ENCODE measurements at regions not wholly inside any gene's neighbourhood (a gene's known extent, or its start where the extent isn't known, plus 50 kb on each side); places are given as distances from the start of the nearest gene placed in this dataset.
"Not testable (repeated sequence)": the region's sequence is repeated elsewhere in the genome, so short reads cannot be mapped to it uniquely, and the experiment has no call there.

DNA sequence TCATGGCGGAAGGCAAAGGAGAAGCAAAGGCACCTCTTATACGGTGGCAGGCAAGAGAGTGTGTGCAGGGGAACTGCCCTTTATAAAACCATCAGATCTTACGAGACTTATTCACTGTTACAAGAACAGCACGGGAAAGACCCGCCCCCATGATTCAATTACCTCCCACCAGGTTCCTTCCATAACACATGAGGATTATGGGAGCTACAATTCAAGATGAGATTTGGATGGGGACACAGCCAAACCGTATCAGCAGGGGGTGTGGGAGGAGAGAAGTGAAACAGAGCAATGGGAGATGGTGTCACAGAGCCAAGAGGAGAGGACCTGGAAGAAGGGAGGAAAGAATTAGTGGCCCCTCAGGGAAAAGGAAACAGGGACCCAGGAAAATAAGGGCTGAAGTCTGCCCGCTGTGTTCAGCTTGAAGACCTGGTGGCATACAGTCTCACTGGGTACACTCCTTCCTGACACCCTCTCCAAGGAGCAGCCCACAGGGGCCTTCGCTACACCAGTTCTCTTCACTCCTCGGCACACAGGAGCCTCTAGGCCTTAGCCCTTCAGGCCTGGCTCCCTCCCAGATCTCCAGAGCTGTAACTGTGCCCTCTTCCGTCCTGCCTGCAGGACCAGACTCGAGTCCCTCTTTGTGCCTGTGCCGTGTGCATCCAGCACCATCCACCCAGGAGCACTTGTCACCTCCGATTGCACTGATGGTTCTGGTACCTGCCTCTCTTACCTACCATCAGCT, 262.1 kb downstream of the EIPR1 start:
- no peak for DNase-seq (ENCODE audit: low spot score)

GRCh38 chr2:3114406-3115185, 263.0 kb downstream of the EIPR1 start:
- no peak for DNase-seq (ENCODE audit: low spot score)

- no peak for DNase-seq (ENCODE audit: low spot score)
Observed at GRCh38 chr2:3113769-3114168, 263.8 kb downstream of the EIPR1 start.

GRCh38 chr2:3113122-3113521, 264.5 kb downstream of the EIPR1 start:
- no peak for DNase-seq (ENCODE audit: low spot score)

GRCh38 chr2:3112553-3112952, 265.1 kb downstream of the EIPR1 start:
- no peak for DNase-seq (ENCODE audit: low spot score)

GRCh38 chr2:3112131-3112530, 265.5 kb downstream of the EIPR1 start:
- no peak for DNase-seq (ENCODE audit: low spot score)

- no peak for DNase-seq (ENCODE audit: low spot score)
Observed at GRCh38 chr2:3110994-3111666, 266.5 kb downstream of the EIPR1 start.

DNA sequence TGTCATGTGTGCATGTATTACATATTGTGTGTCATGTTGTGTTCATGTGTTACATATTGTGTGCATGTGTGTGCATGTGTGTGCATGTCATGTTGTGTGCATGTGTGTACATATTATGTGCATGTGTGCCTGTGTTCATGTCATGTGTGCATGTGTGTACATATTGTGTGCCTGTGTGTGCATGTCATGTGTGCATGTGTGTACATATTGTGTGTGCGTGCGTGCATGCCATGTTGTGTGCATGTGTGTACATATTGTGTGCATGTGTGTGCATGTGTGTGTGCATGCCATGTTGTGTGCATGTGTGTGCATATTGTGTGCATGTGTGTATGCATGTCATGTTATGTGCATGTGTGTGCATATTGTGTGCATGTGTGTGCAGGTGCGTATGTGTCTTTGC, 267.1 kb downstream of the EIPR1 start:
- no peak for DNase-seq (ENCODE audit: low spot score)

DNA sequence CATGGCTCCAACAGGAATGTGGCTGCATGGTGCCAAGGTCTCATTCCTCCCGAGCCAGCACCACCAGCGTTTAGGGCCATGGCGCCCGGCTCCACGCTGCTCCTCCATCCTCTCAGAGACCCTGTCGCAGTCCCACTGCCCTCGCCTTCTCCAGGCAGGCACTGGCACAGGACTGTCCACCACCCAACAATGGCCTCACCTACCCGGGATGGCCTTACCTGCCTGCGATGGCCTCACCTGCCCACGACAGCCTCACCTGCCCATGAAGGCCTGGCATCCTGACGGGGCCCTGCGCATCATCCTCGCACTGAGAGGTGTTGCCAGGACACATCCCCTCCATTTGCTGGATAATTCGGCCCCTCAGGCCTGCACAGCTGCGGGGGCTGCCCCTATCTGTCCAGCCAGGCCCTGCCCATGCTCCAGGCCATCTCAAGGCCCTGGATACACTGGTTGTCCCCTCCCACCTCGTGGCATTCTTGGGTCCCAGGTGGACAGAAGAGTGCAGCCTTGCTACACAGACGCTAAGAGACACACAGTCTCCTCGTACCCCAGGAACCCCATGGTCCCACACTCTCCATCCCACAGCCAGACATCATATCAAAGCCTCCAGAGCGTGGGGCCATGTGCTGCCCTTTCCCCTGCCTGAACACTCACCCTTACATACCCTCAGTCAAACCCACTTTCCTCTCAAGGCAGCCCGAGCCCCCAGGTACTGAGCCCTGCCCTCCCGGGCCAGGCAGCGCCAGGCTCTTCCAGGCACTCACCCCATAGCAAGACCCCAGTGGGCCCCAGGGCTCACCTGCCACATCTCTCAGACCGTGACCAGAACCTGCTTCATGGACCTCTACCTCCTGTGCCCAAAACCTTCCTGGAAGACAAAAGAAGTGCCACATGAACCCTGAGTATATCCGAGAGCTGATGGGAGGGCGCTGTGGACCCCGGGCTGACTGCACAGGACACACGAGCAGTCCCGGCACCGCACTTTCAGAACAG, 268.6 kb downstream of the EIPR1 start:
- no peak for DNase-seq (ENCODE audit: low spot score)

GRCh38 chr2:3108105-3108504, 269.5 kb downstream of the EIPR1 start:
- no peak for DNase-seq (ENCODE audit: low spot score)

DNA sequence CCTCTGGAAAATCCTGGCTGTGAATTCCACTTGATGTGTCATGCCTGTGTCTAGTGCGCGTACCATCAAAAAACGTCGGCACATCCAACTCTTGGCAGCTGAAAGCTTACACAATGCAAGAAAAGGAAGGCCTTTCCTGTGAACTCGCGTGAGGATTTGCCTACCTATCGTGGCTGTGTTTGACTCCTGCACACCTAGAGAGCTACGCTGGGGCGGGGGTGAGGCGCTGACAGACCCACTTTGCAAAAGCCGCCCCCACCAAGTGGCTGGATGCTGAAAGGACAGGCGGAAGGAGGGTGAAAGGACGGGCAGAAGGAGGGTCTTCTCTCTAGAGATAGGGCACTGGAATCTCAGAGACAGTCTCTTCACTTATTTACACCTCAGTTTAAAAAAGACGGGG, 270.1 kb downstream of the EIPR1 start:
- DNase-seq (ENCODE audit: low spot score), result no peak

GRCh38 chr2:3105814-3106569, 271.6 kb downstream of the EIPR1 start:
- no peak for DNase-seq (ENCODE audit: low spot score)

DNA sequence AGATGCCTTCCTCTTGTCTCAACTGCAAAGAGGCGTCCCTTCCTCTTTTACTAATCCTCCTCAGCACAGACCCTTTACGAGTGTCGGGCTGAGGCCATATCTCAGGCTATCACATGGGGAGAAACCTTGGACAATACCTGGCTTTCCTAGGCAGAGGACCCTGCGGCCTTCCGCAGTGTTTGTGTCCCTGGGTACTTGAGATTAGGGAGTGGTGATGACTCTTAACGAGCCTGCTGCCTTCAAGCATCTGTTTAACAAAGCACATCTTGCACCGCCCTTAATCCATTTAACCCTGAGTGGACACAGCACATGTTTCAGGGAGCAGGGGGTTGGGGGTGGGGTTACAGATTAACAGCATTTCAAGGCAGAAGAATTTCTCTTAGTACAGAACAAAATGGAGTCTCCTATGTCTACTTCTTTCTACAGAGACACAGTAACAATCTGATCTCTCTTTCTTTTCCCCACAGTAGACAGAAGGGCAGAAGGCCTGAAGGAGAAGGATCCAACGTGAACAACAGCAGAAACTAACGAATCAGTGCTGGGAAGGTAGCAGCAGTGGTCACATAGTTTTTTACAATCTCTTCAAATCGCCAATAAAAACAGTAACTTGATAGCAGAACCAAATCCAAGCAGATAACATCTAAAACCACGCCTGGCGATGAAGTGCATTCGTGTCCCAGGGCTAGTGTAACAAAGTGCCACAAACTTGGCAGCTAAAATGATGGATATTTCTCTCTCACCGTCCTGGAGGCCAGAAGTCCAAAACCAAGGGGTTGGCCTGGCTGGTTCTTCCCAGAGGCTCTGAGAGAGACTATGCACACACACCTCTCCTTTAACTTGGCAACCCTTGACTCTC, 272.4 kb downstream of the EIPR1 start:
- not testable (repeated sequence) for DNase-seq (ENCODE audit: low spot score)

DNA sequence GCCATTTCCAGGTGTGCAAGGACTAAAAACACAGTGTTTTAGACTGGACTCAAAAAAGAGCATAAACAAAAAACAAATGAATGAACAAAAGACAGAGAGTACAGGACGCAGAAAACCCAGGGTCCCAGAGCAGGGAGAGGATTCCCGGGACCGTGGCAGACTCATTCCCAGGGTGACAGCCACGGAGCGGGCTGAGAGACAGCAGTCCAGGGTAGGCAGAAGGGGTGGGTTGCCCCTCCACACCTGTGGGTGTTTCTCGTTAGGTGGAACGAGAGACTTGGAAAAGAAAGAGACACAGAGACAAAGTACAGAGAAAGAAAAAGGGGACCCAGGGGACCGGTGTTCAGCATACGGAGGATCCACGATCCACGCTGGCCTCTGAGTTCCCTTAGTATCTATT, 273.4 kb downstream of the EIPR1 start:
- DNase-seq (ENCODE audit: low spot score), result no peak

DNA sequence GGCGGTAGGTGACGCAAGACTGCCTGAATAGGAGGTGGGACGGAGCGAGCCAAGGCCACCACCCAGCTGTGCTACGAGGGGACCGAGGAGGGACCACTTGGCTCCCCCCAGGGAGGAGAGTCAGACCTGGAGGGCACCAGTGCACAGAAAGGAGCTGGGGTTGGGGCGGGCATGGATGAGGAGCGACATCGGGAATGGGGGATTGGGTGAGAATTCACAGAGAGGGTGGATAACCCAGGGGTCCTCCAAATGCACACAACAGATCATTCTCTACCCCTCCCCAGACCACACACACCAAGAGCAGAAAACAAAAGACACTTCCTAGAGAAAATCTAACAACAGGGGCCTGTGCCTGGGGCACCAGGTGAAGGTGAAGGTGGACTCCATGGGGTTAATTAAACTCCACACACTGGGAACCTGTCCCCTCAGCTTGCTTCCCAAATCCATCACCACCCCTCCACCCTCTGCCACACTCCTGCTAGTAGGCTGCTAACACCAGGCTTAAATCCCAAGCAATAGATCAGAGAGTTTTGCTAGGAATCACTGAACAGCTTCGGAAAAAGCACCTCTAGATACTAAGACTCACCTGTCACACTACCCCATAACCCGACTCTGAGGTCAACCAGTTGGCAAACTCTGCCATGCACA, 274.6 kb downstream of the EIPR1 start:
- DNase-seq (ENCODE audit: low spot score), result no peak

- DNase-seq (ENCODE audit: low spot score), result no peak
Observed at GRCh38 chr2:3102081-3102921, 275.3 kb downstream of the EIPR1 start.

GRCh38 chr2:3101016-3101942, 276.3 kb downstream of the EIPR1 start:
- DNase-seq (ENCODE audit: low spot score), result no peak

GRCh38 chr2:3100386-3100785, 277.2 kb downstream of the EIPR1 start:
- DNase-seq (ENCODE audit: low spot score), result no peak

Measured in RKO (cell line).